T-cell (primary cell): ENCODE measurements at regions not wholly inside any gene's neighbourhood (a gene's known extent, or its start where the extent isn't known, plus 50 kb on each side); places are given as distances from the start of the nearest gene placed in this dataset.

Experiments
- ATAC-seq, 4 experiments: fragments of 200-7000 bp in 3 of 4; fragments of 150-1000 bp in 1 of 4; cut with Tn5 transposase; replicated peaks in 1 of 4; 1 replicate in 3 of 4; 2 replicates in 1 of 4; pipeline ENCODE4 v1.10.0; 2021; ENCODE audit warnings: moderate library complexity in 3 of 4, mild to moderate bottlenecking in 2 of 4, moderate number of reproducible peaks in 1 of 4
- CTCF ChIA-PET, 2 donors: fragments of 300-600 bp; sonication (Branson Sonifier 250); formaldehyde crosslinking; loops; one replicate each; lab custom pipeline; 2022; ENCODE audit warnings: antibody characterized with exemption in 2 of 2; lab: Charles Lee
- POLR2A ChIA-PET, 2 donors: fragments of 300-600 bp; sonication (Branson Sonifier 250); formaldehyde crosslinking; loops; one replicate each; lab custom pipeline; 2022; ENCODE audit warnings: antibody characterized with exemption in 2 of 2; lab: Charles Lee
- DNase-seq, 35 experiments: peaks; one replicate each; pipeline versions ENCODE4 v3.0.0 to v3.0.0-alpha.2; 2013 to 2023
- H3K27ac ChIP-seq: one replicate; pipeline ENCODE4 v1.5.1; 2013; ENCODE audit warnings: low read length
- H3K27me3 ChIP-seq, 2 experiments: replicated peaks in 1 of 2; 1 replicate in 1 of 2; 2 replicates in 1 of 2; pipeline versions ENCODE4 v1.6.1 to v1.7.0; 2013; ENCODE audit warnings: low read length in 1 of 2, mixed read lengths in 1 of 2; ENCODE audit not compliant: control insufficient read depth in 2 of 2, insufficient read depth in 2 of 2; ENCODE audit errors: extremely low read depth in 1 of 2
- H3K36me3 ChIP-seq, 2 donors: 1 replicate in 1 of 2; 2 replicates in 1 of 2; pipeline versions ENCODE4 v1.6.1 to v1.7.0; 2013; ENCODE audit warnings: low read length in 1 of 2; ENCODE audit not compliant: control insufficient read depth in 2 of 2, insufficient read depth in 1 of 2; ENCODE audit errors: extremely low read depth in 1 of 2
- H3K4me1 ChIP-seq, 2 experiments: 1 replicate in 1 of 2; 2 replicates in 1 of 2; pipeline versions ENCODE4 v1.6.1 to v1.7.0; 2013; ENCODE audit warnings: low read length in 2 of 2, mixed read lengths in 1 of 2; ENCODE audit not compliant: insufficient read depth in 2 of 2, control insufficient read depth in 1 of 2; ENCODE audit errors: extremely low read depth in 1 of 2
- H3K4me3 ChIP-seq, 2 donors: 1 replicate in 1 of 2; 2 replicates in 1 of 2; pipeline versions ENCODE4 v1.5.1 to v1.7.0; 2013; ENCODE audit warnings: mild to moderate bottlenecking in 2 of 2, low read length in 1 of 2, moderate library complexity in 1 of 2; ENCODE audit not compliant: control insufficient read depth in 1 of 2; ENCODE audit errors: extremely low read depth in 1 of 2
- H3K9me3 ChIP-seq: 2 replicates; pipeline ENCODE4 v1.7.0; 2013
- H3K27ac Mint-ChIP-seq, 2 donors: one replicate each; pipeline ENCODE4 v1.8.0; 2020 to 2021; ENCODE audit warnings: mild to moderate bottlenecking in 2 of 2, mixed read lengths in 2 of 2
- H3K27me3 Mint-ChIP-seq, 2 donors: one replicate each; pipeline ENCODE4 v1.8.0; 2021 to 2022; ENCODE audit warnings: mixed read lengths in 2 of 2
- H3K36me3 Mint-ChIP-seq: one replicate; pipeline ENCODE4 v1.8.0; 2021; ENCODE audit warnings: mixed read lengths
- H3K4me1 Mint-ChIP-seq, 3 donors: one replicate each; pipeline ENCODE4 v1.8.0; 2020 to 2022; ENCODE audit warnings: mixed read lengths in 3 of 3, mild to moderate bottlenecking in 1 of 3
- H3K4me3 Mint-ChIP-seq, 3 donors: one replicate each; pipeline ENCODE4 v1.8.0; 2020 to 2022; ENCODE audit warnings: mild to moderate bottlenecking in 3 of 3, mixed read lengths in 3 of 3, moderate library complexity in 3 of 3
- H3K9me3 Mint-ChIP-seq, 3 donors: one replicate each; pipeline ENCODE4 v1.8.0; 2020 to 2022; ENCODE audit warnings: mixed read lengths in 3 of 3
- WGBS: methylation state at CpG from one replicate; pipeline ENCODE4 v1.1.5; 2013; ENCODE audit warnings: missing lambda C conversion rate; ENCODE audit not compliant: insufficient coverage; 5-methylcytosine and 5-hydroxymethylcytosine counted together

DNA sequence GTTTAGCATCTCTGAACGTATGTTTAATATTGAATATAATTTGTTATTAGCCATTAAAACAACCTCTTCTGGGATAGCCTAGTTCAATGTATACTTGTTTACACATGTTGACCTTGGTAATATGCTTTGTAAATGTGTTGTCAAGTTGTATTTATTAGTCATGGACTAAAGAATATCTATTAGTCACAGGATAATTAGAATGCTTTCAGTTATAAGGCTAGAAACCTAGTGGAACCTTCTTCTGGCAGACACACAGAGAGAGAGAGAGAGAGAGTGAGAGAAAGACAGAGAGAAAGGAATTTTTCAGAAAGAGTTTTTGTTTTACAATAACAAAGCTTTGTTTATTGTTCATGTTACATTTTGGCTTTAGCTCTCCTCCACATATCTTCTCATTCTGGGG is 181.1 kb upstream of the APP start:
- H3K4me3 ChIP-seq = no peak overlapping the region
- CTCF ChIA-PET = no interaction called here
- H3K9me3 Mint-ChIP-seq = peaks cover 0 to 12% (median 0%) of the 10 kb centered on the region in 3 donors
- H3K4me1 ChIP-seq = no peaks in the 10 kb centered on the region
- no peaks in the 10 kb centered on the region for H3K27me3 ChIP-seq
- H3K36me3 ChIP-seq = no peaks in the 10 kb centered on the region
- H3K36me3 Mint-ChIP-seq = no peaks in the 10 kb centered on the region
- no peak overlapping the region for H3K4me3 Mint-ChIP-seq
- ATAC-seq (no peak), DNase-seq (no peak)
- H3K27ac Mint-ChIP-seq = no peak overlapping the region
- no CpG with 5 or more reads among the region's 1 CpG for WGBS
- no peaks in the 10 kb centered on the region for H3K4me1 Mint-ChIP-seq
- POLR2A ChIA-PET = no interaction called here
- H3K27me3 Mint-ChIP-seq = peaks cover 0 to 5% of the 10 kb centered on the region in 2 donors
- H3K27ac ChIP-seq = no peak overlapping the region
- H3K9me3 ChIP-seq = no peaks in the 10 kb centered on the region

DNA sequence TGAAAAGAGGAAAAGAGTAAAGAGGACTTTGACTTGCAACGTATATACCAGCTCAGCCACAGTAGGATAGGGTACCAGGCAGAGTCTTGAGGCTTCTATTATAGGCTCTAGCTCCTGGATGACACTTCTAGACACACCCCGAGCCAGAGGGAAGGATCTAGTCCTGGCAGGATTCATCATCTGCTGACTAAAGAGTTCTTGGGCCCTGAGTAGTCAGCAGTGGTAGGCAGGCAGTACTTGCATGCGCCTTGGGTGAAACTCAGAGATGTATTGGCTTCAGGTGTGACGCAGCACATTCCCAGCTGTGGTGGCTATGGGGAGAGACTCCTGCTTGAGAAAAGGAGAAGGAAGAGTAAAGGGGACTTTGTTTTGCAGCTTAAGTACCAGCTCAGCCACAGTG is 162.3 kb upstream of the APP start:
- CTCF ChIA-PET = no interaction called here
- POLR2A ChIA-PET = no interaction called here
- no peak for ATAC-seq

DNA sequence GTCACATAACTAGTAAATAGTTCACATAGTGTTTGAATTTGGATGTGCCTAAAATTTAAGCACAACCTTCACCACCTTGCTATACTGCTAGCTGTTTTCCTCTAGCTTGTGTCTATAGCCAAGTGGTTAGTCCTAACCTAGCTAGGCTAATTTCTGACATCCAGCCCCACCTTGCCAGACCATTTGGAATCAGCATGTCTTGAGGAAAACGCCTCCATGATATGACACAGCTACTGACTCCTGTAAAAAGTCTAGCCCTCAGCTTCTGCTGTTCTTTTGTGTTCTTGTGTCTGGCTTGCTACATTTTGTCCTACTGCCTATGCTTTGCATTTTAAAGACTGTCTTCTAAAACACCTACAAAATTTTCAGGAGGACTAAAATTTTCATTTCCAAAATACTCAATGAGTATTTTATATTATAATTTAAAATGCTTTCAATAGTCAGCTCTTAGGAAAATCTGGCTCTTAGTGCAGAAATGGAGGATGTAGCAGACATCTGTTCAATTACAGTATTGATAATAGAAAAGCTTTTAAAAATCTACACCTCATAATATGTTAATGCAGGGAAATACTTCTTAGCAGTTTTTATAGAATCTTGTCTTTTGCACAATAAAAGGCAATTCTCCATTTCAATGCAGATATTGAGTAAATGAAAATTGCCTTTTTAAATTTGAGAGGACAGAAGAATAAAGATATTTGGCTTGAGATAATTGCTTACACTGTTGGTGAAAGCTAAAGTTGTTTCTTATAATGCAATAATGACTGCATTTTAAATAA is 160.8 kb upstream of the APP start:
- ATAC-seq = no peak
- POLR2A ChIA-PET = no interaction called here
- no peak overlapping the region for H3K27ac Mint-ChIP-seq
- H3K36me3 ChIP-seq = no peaks in the 10 kb centered on the region
- no peak for DNase-seq
- no peaks in the 10 kb centered on the region for H3K36me3 Mint-ChIP-seq
- WGBS = no CpG with 5 or more reads among the region's 1 CpG
- no peak overlapping the region for H3K4me3 ChIP-seq
- H3K27ac ChIP-seq = no peak overlapping the region
- no peaks in the 10 kb centered on the region for H3K9me3 Mint-ChIP-seq
- no peaks in the 10 kb centered on the region for H3K4me1 ChIP-seq
- H3K4me1 Mint-ChIP-seq = no peaks in the 10 kb centered on the region
- CTCF ChIA-PET = interaction anchor here in 1 of 2 donors (0.5 kb wide), 1 partner anchor 388 kb away, joined by 3 read pairs; no protein-coding TSS in a partner anchor
- peaks cover 3 to 6% of the 10 kb centered on the region in 2 donors for H3K27me3 Mint-ChIP-seq
- no peaks in the 10 kb centered on the region for H3K27me3 ChIP-seq
- no peak overlapping the region for H3K4me3 Mint-ChIP-seq
- no peaks in the 10 kb centered on the region for H3K9me3 ChIP-seq

More for the DNA sequence above, 162.3 kb upstream of the APP start:
- no peak overlapping the region for H3K4me3 Mint-ChIP-seq
- H3K4me1 ChIP-seq = no peaks in the 10 kb centered on the region
- H3K27ac ChIP-seq = no peak overlapping the region
- WGBS = 61% methylated on average over 4 of the region's 4 CpGs
- DNase-seq = no peak
- H3K9me3 Mint-ChIP-seq = no peaks in the 10 kb centered on the region
- H3K27ac Mint-ChIP-seq = no peak overlapping the region
- no peaks in the 10 kb centered on the region for H3K36me3 ChIP-seq
- H3K27me3 ChIP-seq = no peaks in the 10 kb centered on the region
- H3K4me1 Mint-ChIP-seq = no peaks in the 10 kb centered on the region
- peaks cover 3 to 6% of the 10 kb centered on the region in 2 donors for H3K27me3 Mint-ChIP-seq
- no peaks in the 10 kb centered on the region for H3K36me3 Mint-ChIP-seq
- no peak overlapping the region for H3K4me3 ChIP-seq
- H3K9me3 ChIP-seq = no peaks in the 10 kb centered on the region

DNA sequence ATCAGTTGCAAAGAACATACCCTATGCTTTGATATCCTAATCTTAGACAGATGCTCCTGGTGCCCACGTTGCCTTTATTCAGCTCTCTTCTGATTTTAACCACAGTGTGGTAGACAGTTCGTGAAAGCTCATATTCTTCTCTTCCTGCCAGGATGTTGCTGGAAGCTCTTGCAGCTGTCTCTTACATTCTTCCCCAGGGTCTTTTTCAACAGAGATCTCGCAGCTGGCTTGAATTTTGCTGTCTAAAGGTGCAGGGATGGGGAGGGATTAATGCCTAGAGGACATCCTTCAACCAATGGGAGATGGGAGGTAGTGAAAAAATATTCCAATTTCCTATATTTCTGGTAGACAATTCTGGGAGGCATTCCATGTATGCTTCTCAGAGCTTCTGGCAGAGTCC is 150.0 kb upstream of the APP start:
- ATAC-seq (no peak), DNase-seq (no peak)
- WGBS = 0% methylated on average over 1 of the region's 3 CpGs
- H3K9me3 ChIP-seq = no peaks in the 10 kb centered on the region
- Mint-ChIP-seq H3K27me3 (no peaks in the 10 kb centered on the region), H3K27ac (no peak overlapping the region), H3K4me3 (no peak overlapping the region), H3K4me1 (no peaks in the 10 kb centered on the region), H3K36me3 (no peaks in the 10 kb centered on the region), H3K9me3 (peaks cover 0 to 4% (median 0%) of the 10 kb centered on the region in 3 donors)
- no peak overlapping the region for H3K27ac ChIP-seq
- POLR2A ChIA-PET = no interaction called here
- H3K4me3 ChIP-seq = no peak overlapping the region
- no peaks in the 10 kb centered on the region for H3K36me3 ChIP-seq
- CTCF ChIA-PET = no interaction called here
- no peaks in the 10 kb centered on the region for H3K27me3 ChIP-seq
- no peaks in the 10 kb centered on the region for H3K4me1 ChIP-seq

DNA sequence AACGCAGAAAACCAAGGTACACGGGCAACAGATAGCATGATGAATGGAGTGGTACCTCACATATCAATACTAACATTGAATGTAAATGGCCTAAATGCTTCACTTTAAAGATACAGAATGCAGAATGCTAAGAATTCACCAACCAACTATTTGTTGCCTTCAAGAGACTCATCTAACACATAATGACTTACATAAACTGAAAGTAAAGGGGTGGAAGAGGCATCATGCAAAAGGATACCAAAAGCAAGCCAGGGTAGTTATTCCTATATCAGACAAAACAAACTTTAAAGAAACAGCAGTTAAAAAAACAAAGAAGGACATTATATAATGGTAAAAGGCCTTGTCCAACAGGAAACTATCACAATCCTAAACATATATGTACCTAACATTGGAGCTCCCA is 137.1 kb upstream of the APP start:
- Mint-ChIP-seq H3K27ac (no peak overlapping the region), H3K9me3 (peaks cover 0 to 4% (median 2%) of the 10 kb centered on the region in 3 donors), H3K4me1 (no peaks in the 10 kb centered on the region), H3K4me3 (no peak overlapping the region), H3K27me3 (peaks cover 0 to 4% of the 10 kb centered on the region in 2 donors), H3K36me3 (no peaks in the 10 kb centered on the region)
- H3K4me3 ChIP-seq = no peak overlapping the region
- ChIA-PET POLR2A (no interaction called here), CTCF (no interaction called here)
- WGBS = no CpG with 5 or more reads among the region's 2 CpGs
- ATAC-seq (no peak), DNase-seq (no peak)
- H3K27me3 ChIP-seq = no peaks in the 10 kb centered on the region
- H3K9me3 ChIP-seq = peaks cover 2% of the 10 kb centered on the region
- no peaks in the 10 kb centered on the region for H3K4me1 ChIP-seq
- no peaks in the 10 kb centered on the region for H3K36me3 ChIP-seq
- H3K27ac ChIP-seq = no peak overlapping the region

DNA sequence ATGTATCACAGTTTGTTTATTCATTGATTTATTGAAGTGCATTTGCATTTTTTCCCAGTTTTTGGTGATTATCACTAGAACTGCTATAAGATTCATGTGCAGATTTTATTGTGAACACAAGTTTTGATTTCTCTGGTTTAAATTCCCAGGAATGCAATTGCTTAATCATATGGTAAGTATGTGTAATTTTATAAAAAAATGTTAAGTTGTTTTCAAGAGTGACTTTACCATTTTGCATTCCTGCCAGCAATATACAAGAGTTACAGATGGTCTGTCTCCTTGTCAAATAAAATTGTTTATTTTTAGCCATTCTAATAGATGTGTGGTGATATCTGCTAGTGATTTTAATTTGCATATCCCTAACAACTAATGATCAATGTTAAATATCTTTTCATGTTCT is 127.3 kb upstream of the APP start:
- Mint-ChIP-seq H3K36me3 (no peaks in the 10 kb centered on the region), H3K27me3 (no peaks in the 10 kb centered on the region), H3K27ac (no peak overlapping the region), H3K9me3 (peaks cover 14 to 31% (median 21%) of the 10 kb centered on the region in 3 donors), H3K4me1 (no peaks in the 10 kb centered on the region), H3K4me3 (no peak overlapping the region)
- no peak for ATAC-seq
- POLR2A ChIA-PET = no interaction called here
- DNase-seq = no peak
- Histone ChIP-seq H3K4me1 (no peaks in the 10 kb centered on the region), H3K9me3 (no peaks in the 10 kb centered on the region), H3K36me3 (no peaks in the 10 kb centered on the region), H3K4me3 (no peak overlapping the region), H3K27me3 (no peaks in the 10 kb centered on the region), H3K27ac (no peak overlapping the region)
- CTCF ChIA-PET = no interaction called here
